Astrocyte (in vitro differentiated cells and primary cell): ENCODE measurements at regions not wholly inside any gene's neighbourhood (a gene's known extent, or its start where the extent isn't known, plus 50 kb on each side); places are given as distances from the start of the nearest gene placed in this dataset.

Experiments used
- CTCF ChIP-seq: IDR thresholded peaks from 2 replicates; pipeline ENCODE4 v1.5.1; 2011; ENCODE audit warnings: low read depth, mild to moderate bottlenecking, inconsistent platforms, low read length, moderate library complexity; ENCODE audit not compliant: insufficient read depth
- EZH2 ChIP-seq: IDR thresholded peaks from 2 replicates; pipeline ENCODE4 v1.6.1; 2012; ENCODE audit warnings: mild to moderate bottlenecking, low read length, inconsistent platforms; ENCODE audit not compliant: insufficient read depth

- TF ChIP-seq CTCF (no peak), EZH2 (no peak)
Observed at GRCh38 chr11:93054279-93054678, 84.8 kb downstream of the MTNR1B start.
